DOHH2 (cell line): ENCODE measurements at regions not wholly inside any gene's neighbourhood (a gene's known extent, or its start where the extent isn't known, plus 50 kb on each side); places are given as distances from the start of the nearest gene placed in this dataset.

Experiments
- EZH2phosphoT487 ChIP-seq: fragments of 200-600 bp; sonication (generic); IDR thresholded peaks from 2 replicates; pipeline ENCODE4 v1.6.1; 2017; ENCODE audit warnings: borderline replicate concordance, mild to moderate bottlenecking, antibody characterized with exemption, low read length, moderate library complexity, mixed read lengths
- TF ChIP-seq, protein P1 (sequence below): fragments of 200-600 bp; sonication (generic); IDR thresholded peaks from one replicate; pipeline ENCODE4 v1.5.1; 2014; ENCODE audit warnings: antibody characterized with exemption, mild to moderate bottlenecking, low read depth, low read length; ENCODE audit not compliant: poor library complexity, severe bottlenecking

- TF ChIP-seq, protein P1, sequence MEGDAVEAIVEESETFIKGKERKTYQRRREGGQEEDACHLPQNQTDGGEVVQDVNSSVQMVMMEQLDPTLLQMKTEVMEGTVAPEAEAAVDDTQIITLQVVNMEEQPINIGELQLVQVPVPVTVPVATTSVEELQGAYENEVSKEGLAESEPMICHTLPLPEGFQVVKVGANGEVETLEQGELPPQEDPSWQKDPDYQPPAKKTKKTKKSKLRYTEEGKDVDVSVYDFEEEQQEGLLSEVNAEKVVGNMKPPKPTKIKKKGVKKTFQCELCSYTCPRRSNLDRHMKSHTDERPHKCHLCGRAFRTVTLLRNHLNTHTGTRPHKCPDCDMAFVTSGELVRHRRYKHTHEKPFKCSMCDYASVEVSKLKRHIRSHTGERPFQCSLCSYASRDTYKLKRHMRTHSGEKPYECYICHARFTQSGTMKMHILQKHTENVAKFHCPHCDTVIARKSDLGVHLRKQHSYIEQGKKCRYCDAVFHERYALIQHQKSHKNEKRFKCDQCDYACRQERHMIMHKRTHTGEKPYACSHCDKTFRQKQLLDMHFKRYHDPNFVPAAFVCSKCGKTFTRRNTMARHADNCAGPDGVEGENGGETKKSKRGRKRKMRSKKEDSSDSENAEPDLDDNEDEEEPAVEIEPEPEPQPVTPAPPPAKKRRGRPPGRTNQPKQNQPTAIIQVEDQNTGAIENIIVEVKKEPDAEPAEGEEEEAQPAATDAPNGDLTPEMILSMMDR = no peak
- no peak for TF ChIP-seq EZH2phosphoT487
Observed at GRCh38 chr2:225130093-225130492, 87.8 kb upstream of the DOCK10 start.
